ENCODE measurements at regions not wholly inside any gene's neighbourhood (a gene's known extent, or its start where the extent isn't known, plus 50 kb on each side); places are given as distances from the start of the nearest gene placed in this dataset.

GRCh38 chr2:150630587-150631235 is 143.2 kb upstream of the RND3 start:
- TF ChIP-seq CTCF (IDR thresholded peaks at IDR 0.05) = no peak

- TF ChIP-seq CTCF (IDR thresholded peaks at IDR 0.05) = no peak
Measured at GRCh38 chr2:150627526-150627925, 140.1 kb upstream of the RND3 start.

- no peak for TF ChIP-seq CTCF (IDR thresholded peaks at IDR 0.05)
Measured at GRCh38 chr2:150626934-150627411, 139.5 kb upstream of the RND3 start.

- no peak for TF ChIP-seq CTCF (IDR thresholded peaks at IDR 0.05)
Measured at GRCh38 chr2:150625741-150626140, 138.3 kb upstream of the RND3 start.

GRCh38 chr2:150625303-150625702 is 137.8 kb upstream of the RND3 start:
- TF ChIP-seq CTCF (IDR thresholded peaks at IDR 0.05) = no peak

GRCh38 chr2:150624001-150624401 is 136.5 kb upstream of the RND3 start:
- no peak for TF ChIP-seq CTCF (IDR thresholded peaks at IDR 0.05)

- TF ChIP-seq CTCF (IDR thresholded peaks at IDR 0.05) = no peak
Measured at GRCh38 chr2:150621526-150622213, 134.2 kb upstream of the RND3 start.

Measured in LNCAP (cell line).